GM18909 (cell line): ENCODE measurements at regions not wholly inside any gene's neighbourhood (a gene's known extent, or its start where the extent isn't known, plus 50 kb on each side); places are given as distances from the start of the nearest gene placed in this dataset.

Experiments used
- ATAC-seq: cut with Tn5 transposase; IDR thresholded peaks from one replicate; pipeline ENCODE4 v1.9.1; 2021; ENCODE audit warnings: mild to moderate bottlenecking; ENCODE audit not compliant: unreplicated experiment, poor library complexity

GRCh38 chr18:56327191-56327885 is 311.1 kb downstream of the TXNL1 start:
- ATAC-seq: no peak

GRCh38 chr18:56326336-56327072 is 311.9 kb downstream of the TXNL1 start:
- no peak for ATAC-seq

DNA sequence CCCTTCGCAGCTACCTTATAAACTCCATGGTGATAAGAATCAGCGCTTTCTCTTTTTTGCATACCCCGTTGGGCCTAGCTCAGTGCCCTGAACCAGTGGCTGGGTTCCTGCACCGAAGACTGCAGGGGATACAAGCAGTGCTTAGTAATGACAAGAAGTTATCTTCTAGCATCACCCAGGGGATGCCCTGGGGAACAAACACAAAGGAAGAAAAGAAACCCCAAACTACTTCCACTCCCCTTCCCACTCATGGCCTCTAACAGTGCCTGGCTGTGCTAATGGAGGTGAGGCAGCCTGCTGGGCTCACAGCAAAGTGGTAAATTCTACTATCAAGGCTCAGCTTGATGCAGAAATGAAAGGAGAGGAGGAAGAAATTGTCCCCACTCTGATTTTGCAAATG is 314.7 kb downstream of the TXNL1 start:
- ATAC-seq: no peak

DNA sequence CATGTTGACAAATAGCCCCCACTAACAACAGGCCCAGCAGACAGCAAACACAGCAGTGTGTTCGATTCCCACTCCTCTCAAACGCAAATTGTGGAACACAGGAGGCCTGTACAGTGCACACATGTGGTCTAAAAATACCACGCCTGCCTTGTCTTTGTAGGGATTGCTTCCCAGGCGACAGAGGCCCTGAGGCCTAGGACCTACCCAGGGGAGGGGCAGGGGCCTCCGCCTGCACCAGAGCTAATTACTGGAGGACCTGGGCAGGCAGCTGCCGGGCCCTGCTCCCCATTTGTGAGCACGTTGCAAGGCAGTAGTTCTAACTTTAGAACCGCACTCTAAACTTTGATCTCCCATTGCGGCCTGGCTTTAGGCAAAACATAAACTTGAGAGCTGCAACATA is 316.0 kb downstream of the TXNL1 start:
- ATAC-seq: no peak

DNA sequence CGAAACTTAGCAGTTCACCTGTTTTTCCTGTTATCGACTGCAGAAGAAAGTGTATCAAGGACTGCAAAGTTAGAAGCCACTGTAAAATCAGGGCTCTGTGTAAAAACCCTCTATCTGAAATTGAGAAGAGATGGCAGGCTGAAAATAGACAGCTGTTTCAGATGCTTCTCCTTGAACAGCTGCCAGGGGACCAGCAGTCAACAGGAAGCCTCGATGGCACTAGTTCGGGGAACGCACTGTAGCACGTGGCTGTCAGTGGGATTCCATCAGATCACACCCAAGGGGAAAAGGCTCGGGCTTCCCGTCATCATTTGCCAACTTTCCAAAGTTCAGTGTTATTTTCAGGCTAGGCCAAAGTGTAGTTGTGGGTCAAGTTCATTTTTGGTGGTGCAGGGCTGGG is 316.9 kb downstream of the TXNL1 start:
- no peak for ATAC-seq

- no peak for ATAC-seq
These were observed 318.4 kb downstream of the TXNL1 start for GRCh38 chr18:56319953-56320352.

GRCh38 chr18:56316727-56317126 is 321.7 kb downstream of the TXNL1 start:
- no peak for ATAC-seq

DNA sequence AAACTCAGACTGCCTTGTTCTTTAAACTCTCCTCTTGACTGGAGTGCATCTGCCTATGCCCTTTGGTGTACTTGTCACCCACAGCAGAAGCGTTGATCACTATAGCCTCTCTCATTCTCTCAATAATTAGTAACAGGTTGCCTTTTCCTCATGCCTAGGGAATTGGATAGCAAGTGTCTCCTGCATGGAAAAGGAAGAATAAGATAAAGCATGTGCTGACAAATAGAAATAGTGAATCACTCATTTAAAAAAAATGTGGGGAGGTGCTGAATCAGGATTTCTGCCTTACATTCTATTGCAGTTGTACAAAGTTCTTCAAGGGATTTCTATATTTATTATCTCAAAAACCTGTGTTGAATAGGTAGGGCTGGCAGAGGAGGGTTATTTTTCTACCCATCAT is 323.0 kb downstream of the TXNL1 start:
- no peak for ATAC-seq

DNA sequence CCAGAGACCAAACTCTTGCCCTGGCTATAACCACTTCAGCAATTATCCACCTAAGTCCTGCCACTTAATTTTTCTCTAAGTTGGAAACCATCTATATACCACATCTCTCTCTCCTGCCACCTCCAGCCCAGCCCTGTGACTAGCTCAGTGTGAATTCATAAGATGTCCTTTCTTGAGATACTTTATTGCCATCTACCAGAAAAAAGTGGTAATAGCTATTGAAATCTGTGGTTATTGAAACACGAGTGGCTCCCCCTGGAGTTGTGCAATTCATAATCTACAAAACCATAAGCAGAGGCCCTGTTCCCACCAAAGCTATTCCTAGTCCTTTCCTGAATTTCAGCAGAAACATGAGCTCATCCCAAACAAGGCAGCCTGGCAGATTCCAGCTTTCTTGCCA is 324.0 kb downstream of the TXNL1 start:
- no peak for ATAC-seq

GRCh38 chr18:56312551-56313335 is 325.6 kb downstream of the TXNL1 start:
- no peak for ATAC-seq

GRCh38 chr18:56309104-56309503 is 329.3 kb downstream of the TXNL1 start:
- no peak for ATAC-seq

GRCh38 chr18:56307354-56308170 is 330.8 kb downstream of the TXNL1 start:
- no peak for ATAC-seq

DNA sequence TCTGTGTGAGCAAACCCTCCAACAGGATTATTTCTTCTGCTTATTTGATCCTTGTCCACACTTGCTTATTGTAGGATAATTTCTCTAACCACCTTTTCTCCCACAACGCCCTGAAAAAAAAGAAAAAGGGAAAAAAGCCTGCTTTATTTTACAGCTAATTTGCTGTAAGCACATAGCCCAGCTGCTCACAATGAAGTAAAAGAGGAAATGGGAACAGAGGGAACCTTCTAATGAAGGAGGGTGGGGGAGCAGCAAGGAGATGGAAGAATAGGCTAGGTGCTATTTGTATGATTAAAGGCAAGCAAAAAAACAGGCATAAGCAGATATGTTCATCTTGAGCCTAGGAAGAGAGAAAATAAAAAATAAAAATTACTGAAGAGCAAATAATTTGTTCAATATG is 331.6 kb downstream of the TXNL1 start:
- no peak for ATAC-seq

DNA sequence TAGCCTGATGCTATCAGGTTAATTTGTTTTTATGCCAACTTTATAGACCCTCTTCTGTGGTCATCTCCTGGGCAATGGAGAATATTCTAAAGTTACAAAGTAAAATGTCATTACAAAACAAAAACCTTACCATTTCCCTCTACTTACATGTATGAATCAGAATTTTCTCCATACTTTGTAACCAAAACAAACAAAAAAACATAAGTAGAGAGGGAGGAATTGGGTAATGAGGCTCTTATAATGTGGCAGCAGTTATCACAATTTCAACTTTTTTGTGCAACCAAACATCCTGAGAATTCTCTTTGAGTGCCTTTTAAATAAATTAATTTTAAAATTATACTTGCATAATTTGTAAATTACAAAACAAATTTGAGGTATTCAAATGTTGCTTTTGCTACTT is 332.8 kb downstream of the TXNL1 start:
- ATAC-seq: no peak

DNA sequence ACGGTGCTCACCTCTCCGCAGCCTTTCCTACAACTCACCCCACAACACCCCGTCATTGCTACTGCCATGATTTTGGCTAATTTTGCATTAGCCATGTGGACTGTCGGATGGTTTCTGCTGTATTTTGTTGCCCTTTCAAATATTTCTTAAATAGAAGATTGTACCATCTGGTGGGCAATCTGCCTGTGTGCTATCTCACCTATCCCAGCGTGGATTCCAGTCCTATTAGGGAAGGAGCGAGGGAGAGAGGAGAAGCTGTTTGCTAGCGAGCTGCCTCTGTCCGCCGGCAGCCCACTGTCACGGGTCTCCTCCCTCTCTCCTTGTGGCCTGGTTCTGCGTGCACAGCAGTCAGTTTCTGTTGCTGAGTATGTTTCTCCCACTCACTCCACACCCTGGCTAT is 336.2 kb downstream of the TXNL1 start:
- ATAC-seq: no peak

DNA sequence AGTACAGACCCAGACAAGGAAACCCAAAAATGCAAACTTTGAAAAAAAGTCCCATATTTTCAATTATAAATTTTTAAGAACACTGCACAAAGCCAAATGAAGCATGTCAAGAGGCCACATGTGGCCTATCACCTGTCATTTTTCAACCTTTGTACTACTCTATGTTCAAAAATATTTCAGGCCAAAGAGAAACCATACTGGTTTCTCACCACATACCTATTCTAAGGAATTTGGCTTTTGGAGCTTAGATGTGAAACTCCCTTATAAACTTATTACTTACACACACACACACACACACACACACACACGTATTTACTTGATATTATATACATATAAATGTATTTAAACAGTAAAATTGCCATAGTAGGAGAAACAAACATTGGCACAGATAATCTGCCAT is 338.7 kb downstream of the TXNL1 start:
- no peak for ATAC-seq

- no peak for ATAC-seq
These were observed 339.5 kb downstream of the TXNL1 start for GRCh38 chr18:56298935-56299334.

- ATAC-seq: no peak
These were observed 342.0 kb downstream of the TXNL1 start for GRCh38 chr18:56296381-56296780.

DNA sequence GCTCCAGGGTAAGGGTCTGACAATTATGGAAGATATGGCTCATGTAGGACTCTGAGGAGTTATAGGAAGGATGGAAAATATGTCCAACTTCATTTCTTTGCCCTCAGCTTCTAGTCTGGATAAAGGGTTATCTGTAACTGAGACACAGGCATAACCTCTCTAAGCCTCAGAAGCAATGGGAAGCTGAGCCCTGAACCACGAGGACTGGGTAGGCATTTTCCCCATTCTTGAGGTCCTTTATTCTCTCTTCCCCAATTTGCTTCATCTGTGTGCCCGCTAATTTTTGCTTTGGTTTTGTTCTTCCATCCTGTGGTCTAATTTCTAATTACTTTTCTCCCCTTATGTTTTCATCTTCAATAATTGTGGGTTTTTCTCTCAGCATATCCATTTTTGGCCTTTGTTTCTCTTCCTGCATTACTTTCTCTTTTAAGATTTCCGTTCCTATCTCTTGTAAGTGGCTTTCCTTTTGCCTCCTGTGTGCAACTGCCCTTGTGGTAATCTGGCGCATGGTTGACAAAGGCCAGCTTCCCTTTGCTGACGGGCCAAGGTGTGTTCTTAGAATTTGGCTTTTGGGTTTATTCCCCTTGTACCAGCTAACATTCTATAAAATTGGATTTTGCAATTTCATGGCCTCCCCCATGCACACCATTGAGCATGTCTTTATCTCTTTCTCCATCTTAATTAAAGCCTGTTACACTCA is 343.8 kb downstream of the TXNL1 start:
- ATAC-seq: no peak

- ATAC-seq: no peak
These were observed 347.1 kb downstream of the TXNL1 start for GRCh38 chr18:56291294-56291693.
